Peyer's patch (tissue), 4 donors: ENCODE measurements at regions not wholly inside any gene's neighbourhood (a gene's known extent, or its start where the extent isn't known, plus 50 kb on each side); places are given as distances from the start of the nearest gene placed in this dataset.

Source experiments
- CTCF ChIP-seq, 6 experiments: fragments of 450-650 bp in 4 of 6; fragments of 200-600 bp in 2 of 6; sonication (generic) in 1 of 6; IDR thresholded peaks; one replicate each; pipeline ENCODE4 v1.5.1; 2017 to 2019; ENCODE audit warnings: antibody characterized with exemption in 6 of 6, mild to moderate bottlenecking in 3 of 6, moderate library complexity in 1 of 6
- POLR2A ChIP-seq, 2 donors: fragments of 450-650 bp; IDR thresholded peaks; one replicate each; pipeline ENCODE4 v1.5.1; 2017; ENCODE audit warnings: antibody characterized with exemption in 2 of 2, mild to moderate bottlenecking in 2 of 2, moderate library complexity in 2 of 2

- TF ChIP-seq CTCF (IDR thresholded peaks at IDR 0.05): no peak
- no peak for TF ChIP-seq POLR2A (IDR thresholded peaks at IDR 0.05)
Measured at GRCh38 chr3:164918905-164919304, 159.4 kb downstream of the SI start.
